Right lobe of liver (tissue), 6 donors: ENCODE measurements at regions not wholly inside any gene's neighbourhood (a gene's known extent, or its start where the extent isn't known, plus 50 kb on each side); places are given as distances from the start of the nearest gene placed in this dataset.

Experiments used
- ATAC-seq, 4 donors: fragments of 200-7000 bp; cut with Tn5 transposase; one replicate each; pipeline ENCODE4 v1.9.1; 2020; ENCODE audit warnings: mild to moderate bottlenecking in 4 of 4, moderate library complexity in 4 of 4
- DNase-seq, 3 donors: peaks; one replicate each; pipeline ENCODE4 v3.0.0-alpha.2; 2020
- H3K27ac ChIP-seq, 3 donors: fragments of 200-600 bp; one replicate each; pipeline ENCODE4 v1.8.0; 2022
- H3K27me3 ChIP-seq, 2 donors: fragments of 200-600 bp; one replicate each; pipeline ENCODE4 v1.8.0; 2022
- H3K36me3 ChIP-seq, 4 donors: fragments of 200-600 bp; sonication (generic) in 1 of 4; one replicate each; pipeline versions ENCODE4 v1.5.1 to v1.8.0; 2017 to 2022; ENCODE audit warnings: control low read depth in 1 of 4
- H3K4me1 ChIP-seq, 4 donors: fragments of 200-600 bp; sonication (generic) in 1 of 4; one replicate each; pipeline versions ENCODE4 v1.5.1 to v1.8.0; 2017 to 2022; ENCODE audit warnings: control low read depth in 1 of 4
- H3K4me3 ChIP-seq, 3 donors: fragments of 200-600 bp; one replicate each; pipeline ENCODE4 v1.8.0; 2022
- H3K9me3 ChIP-seq, 4 donors: fragments of 200-600 bp; sonication (generic) in 1 of 4; one replicate each; pipeline versions ENCODE4 v1.5.1 to v1.8.0; 2017 to 2022; ENCODE audit warnings: control low read depth in 1 of 4
- CTCF ChIP-seq, 4 donors: fragments of 200-600 bp in 3 of 4; fragments of 450-650 bp in 1 of 4; IDR thresholded peaks; one replicate each; pipeline versions ENCODE4 v1.5.1 to v1.8.0; 2016 to 2022; ENCODE audit warnings: antibody characterized with exemption in 4 of 4, mild to moderate bottlenecking in 2 of 4
- POLR2A ChIP-seq: fragments of 450-650 bp; IDR thresholded peaks from one replicate; pipeline ENCODE4 v1.6.1; 2017; ENCODE audit warnings: antibody characterized with exemption, mild to moderate bottlenecking
- WGBS: methylation state at CpG from one replicate; pipeline ENCODE4 v1.1.6; 2018; ENCODE audit warnings: low coverage, low lambda C conversion rate; ENCODE audit not compliant: insufficient coverage; ENCODE audit errors: missing lambda C conversion rate; 5-methylcytosine and 5-hydroxymethylcytosine counted together
- intact Hi-C, 2 donors: fragments of 100-400 bp; cut with DNase I; formaldehyde crosslinking; loops; one replicate each; pipeline versions ENCODE4 v1.11.2 to v1.14.1; 2022
- donor health status: DM: no; HTN: yes; CAD: no.
- donor health status: DM: no; HTN: no; CAD: no.
- donor health status: DM: no; HTN: no; CAD: no.
- donor health status: DM: no; HTN: yes; CAD: no.
- donor health status: DM: no; HTN: yes; CAD: no.

- H3K27me3 ChIP-seq: no peaks in the 10 kb centered on the region
- DNase-seq (no peak), ATAC-seq (no peak)
- peaks cover 0 to 22% (median 8%) of the 10 kb centered on the region in 4 donors for H3K4me1 ChIP-seq
- no peak overlapping the region for H3K4me3 ChIP-seq
- TF ChIP-seq CTCF (IDR thresholded peaks at IDR 0.05): no peak
- TF ChIP-seq POLR2A: no peak
- WGBS: 81% methylated on average over 3 of the region's 3 CpGs
- H3K9me3 ChIP-seq: no peaks in the 10 kb centered on the region
- no peaks in the 10 kb centered on the region for H3K36me3 ChIP-seq
- peak overlapping the region in 2 of 3 donors; percentile 7 to 47 for H3K27ac ChIP-seq
- intact Hi-C loops: no loop called here
Measured at GRCh38 chr2:67057123-67057522, 340.0 kb upstream of the ETAA1 start.

GRCh38 chr2:67057901-67058703, 339.0 kb upstream of the ETAA1 start:
- peak in 1 of 3 donors; percentile 53 for DNase-seq
- Histone ChIP-seq H3K9me3 (no peaks in the 10 kb centered on the region), H3K36me3 (no peaks in the 10 kb centered on the region), H3K27ac (peak overlapping the region in 2 of 3 donors; percentile 7 to 47), H3K4me3 (no peak overlapping the region), H3K4me1 (peaks cover 0 to 22% (median 8%) of the 10 kb centered on the region in 4 donors), H3K27me3 (no peaks in the 10 kb centered on the region)
- TF ChIP-seq CTCF (IDR thresholded peaks at IDR 0.05): no peak
- TF ChIP-seq POLR2A: no peak
- intact Hi-C loops: no loop called here
- peak; percentile 89 to 96 (median 92) for ATAC-seq
- WGBS: 31% methylated on average over 2 of the region's 2 CpGs

- no peaks in the 10 kb centered on the region for H3K9me3 ChIP-seq
- H3K4me1 ChIP-seq: peaks cover 0 to 15% (median 2%) of the 10 kb centered on the region in 4 donors
- H3K4me3 ChIP-seq: no peak overlapping the region
- ATAC-seq: peak in 3 of 4 donors; percentile 57 to 66 (median 59)
- WGBS: 14% methylated on average over 4 of the region's 4 CpGs
- no peaks in the 10 kb centered on the region for H3K36me3 ChIP-seq
- H3K27ac ChIP-seq: no peak overlapping the region
- TF ChIP-seq CTCF (IDR thresholded peaks at IDR 0.05) (no peak), POLR2A (no peak)
- DNase-seq: no peak
- H3K27me3 ChIP-seq: no peaks in the 10 kb centered on the region
- intact Hi-C loops: no loop called here
Measured at GRCh38 chr2:67065046-67065445, 332.1 kb upstream of the ETAA1 start.

- Histone ChIP-seq H3K27me3 (no peaks in the 10 kb centered on the region), H3K27ac (no peak overlapping the region), H3K9me3 (no peaks in the 10 kb centered on the region), H3K36me3 (no peaks in the 10 kb centered on the region), H3K4me3 (no peak overlapping the region), H3K4me1 (peaks cover 0 to 15% (median 2%) of the 10 kb centered on the region in 4 donors)
- DNase-seq (no peak), ATAC-seq (no peak)
- WGBS: 93% methylated on average over 3 of the region's 3 CpGs
- TF ChIP-seq CTCF (IDR thresholded peaks at IDR 0.05): no peak
- no peak for TF ChIP-seq POLR2A
- intact Hi-C loops: no loop called here
Measured at GRCh38 chr2:67066782-67067181, 330.4 kb upstream of the ETAA1 start.
